ENCODE measurements at regions not wholly inside any gene's neighbourhood (a gene's known extent, or its start where the extent isn't known, plus 50 kb on each side); places are given as distances from the start of the nearest gene placed in this dataset.
"Not testable (repeated sequence)": the region's sequence is repeated elsewhere in the genome, so short reads cannot be mapped to it uniquely, and the experiment has no call there.

GRCh38 chr9:93809204-93809940 lies 145.8 kb downstream of the BARX1 start:
- DNase-seq, result no peak

DNA sequence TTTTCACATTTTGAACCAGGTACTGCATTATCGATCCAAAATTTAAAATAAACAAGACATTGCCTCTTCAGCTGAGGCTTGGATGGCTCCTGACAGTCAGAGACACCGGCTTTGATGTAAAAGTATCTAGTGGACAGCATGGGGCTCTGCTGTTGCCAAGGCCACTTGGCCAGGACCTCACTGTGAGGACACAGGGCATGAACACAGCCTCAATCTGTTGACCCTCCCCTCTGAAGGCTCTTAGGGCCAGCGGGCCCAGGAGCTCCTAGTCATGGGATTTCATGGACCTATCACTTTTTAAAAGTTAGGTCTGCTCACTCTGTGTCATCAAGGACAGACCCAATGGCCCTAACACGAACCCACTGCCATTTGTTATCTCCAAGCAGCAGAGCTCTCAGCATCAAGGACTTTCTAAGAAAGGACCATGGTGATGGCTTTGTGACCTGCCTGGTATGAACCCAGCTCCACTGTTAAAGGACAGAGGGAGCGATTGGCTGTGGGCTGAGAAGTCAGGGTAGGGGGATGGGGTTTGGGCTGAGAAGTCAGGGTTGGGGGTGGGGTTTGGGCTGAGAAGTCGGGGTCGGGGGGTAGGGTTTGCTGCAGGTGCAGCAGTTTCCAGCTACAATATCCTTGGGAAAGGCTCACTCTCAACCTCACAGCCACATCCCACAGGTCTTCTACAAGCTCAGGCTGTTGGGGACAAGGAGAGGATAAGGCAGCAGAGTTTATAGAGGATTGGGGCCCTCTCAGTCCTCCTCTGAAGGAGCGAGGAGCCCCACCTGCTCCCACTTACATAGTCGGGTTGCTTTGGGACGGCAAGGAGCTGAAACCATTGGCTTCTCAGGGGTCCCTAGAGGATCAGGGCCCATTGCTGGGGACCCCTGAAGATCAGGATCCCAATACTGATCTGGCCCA lies 146.8 kb downstream of the BARX1 start:
- no peak for DNase-seq

- DNase-seq, result peak; percentile 96
Measured at GRCh38 chr9:93807166-93808074, 147.7 kb downstream of the BARX1 start.

DNA sequence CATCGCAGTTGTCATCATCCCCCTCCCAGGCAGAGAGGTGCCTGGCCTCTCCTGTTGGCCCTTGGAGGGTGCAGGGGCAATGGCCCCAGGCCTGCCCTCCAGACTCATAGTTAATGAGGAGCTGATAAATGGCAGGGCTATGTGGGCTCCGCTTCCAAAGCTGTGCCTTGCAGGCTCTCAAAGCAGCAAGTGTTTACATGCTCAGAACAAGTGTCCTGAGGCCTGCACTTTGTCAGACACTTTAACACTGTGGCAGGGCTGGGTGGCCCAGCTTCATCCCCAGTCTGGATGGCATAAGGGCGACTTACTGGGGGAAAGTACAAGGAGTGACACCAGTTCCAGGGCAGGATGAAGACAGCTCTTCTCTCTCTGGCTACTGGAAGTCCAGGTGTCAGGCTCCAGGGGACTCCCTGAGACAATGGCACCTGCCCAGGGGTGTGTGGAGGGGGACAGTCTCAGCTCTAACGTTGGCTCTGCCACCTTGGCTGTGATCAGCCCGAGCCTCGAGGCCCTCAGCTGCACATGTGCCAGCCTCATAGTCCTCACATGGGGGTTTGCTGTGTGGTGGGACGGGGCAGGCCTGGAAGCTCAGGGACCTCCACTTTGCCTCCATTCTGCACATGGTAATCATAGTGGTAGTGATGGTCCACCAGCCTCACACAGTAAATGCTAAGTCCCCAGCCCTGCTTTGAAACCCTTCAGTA lies 153.4 kb downstream of the BARX1 start:
- DNase-seq, result no peak

GRCh38 chr9:93801120-93801519 lies 154.0 kb downstream of the BARX1 start:
- DNase-seq, result no peak

- DNase-seq, result no peak
Measured at GRCh38 chr9:93792358-93792757, 162.8 kb downstream of the BARX1 start.

DNA sequence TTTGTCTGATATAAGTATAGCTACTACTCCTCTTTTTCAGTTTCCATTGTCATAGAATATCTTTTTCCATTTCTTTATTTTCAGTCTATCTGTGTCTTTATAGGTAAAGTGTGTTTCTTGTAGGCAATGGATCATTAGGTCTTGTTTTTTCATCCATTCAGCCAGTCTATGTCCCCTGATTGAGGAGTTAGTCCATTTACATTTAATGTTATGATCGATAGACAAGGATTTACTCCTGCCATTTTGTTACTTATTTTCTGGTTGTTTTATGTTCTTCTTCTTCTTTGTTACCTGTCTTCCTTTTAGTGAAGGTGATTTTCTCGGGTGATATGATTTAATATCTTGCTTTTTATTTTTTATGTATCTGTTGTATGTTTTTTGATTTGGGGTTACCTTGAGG lies 169.0 kb downstream of the BARX1 start:
- DNase-seq, result no peak

- DNase-seq, result no peak
Measured at GRCh38 chr9:93776873-93777272, 178.3 kb downstream of the BARX1 start.

DNA sequence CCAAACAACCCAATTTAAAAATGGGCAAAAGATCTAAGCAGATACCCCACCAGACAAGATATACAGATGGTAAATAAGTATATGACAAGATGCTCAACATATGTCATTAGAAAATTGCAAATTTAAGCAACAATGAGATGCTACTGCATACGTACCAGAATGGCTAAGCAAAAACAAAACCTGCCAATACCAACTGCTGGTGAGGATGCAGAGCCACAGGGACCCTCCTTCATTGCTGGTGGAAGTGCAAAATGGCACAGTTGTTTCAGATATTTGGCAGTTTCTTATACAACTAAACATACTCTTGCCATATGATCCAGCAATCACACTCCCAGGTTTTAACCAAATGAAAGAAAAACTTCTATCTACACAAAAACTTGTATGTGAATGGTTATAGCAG lies 178.9 kb downstream of the BARX1 start:
- DNase-seq, result no peak

DNA sequence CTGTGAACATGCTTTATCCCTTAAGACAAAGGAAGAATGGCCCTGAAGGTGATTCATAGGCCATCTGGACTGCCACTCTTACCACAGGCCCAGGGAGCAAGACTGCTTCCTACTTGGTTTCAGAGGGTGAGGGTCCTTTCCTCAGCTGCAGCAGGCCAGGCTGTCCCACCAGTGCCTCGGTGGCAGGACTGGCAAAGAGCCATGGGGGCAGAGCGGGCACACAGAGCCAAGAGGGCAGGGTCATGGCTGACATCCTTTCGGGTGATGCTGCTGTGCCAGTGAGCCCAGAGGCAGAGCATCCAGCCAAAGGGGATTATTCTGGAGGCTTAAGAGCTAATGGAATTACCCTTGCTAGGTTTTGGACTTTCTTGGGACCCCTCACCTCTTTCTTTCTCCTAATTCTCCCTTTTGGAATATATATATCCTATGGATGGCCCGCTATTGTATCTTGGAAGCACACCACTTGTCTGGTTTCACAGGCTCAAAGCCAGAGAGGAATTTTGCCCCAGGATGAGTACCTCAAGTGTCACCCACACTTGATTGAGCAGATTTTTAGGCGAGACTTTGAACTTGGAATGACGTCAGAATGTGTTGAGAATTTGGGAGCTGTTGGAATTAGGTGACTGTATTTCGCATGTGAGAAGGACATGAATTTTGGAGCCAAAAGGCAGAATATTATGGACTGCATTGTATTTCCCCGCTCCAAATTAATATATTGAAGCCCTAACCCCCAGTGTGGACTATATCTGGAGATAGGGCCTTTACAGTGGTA lies 180.6 kb downstream of the BARX1 start:
- DNase-seq, result no peak

DNA sequence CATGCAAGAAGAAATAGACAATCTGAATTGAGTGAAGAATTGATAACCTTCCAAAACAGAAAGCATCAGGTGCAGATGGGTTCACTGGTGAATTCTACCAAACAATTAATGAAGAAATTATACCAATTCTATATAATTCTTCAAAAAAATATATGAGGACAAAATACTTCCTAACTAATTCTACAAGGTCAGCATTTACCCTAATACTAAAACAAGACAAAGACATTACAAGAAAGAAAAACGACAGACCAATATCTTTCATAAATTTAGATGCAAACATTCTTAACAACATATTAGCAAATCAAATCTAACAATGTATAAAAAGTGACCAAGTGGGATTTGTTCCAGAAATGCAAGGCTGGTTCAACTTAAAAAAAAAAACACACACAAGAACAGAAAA lies 183.9 kb downstream of the BARX1 start:
- no peak for DNase-seq

- DNase-seq, result no peak
Measured at GRCh38 chr9:93761822-93762221, 185.4 kb downstream of the PHF2 start.

GRCh38 chr9:93750045-93750444 lies 173.7 kb downstream of the PHF2 start:
- no peak for DNase-seq

DNA sequence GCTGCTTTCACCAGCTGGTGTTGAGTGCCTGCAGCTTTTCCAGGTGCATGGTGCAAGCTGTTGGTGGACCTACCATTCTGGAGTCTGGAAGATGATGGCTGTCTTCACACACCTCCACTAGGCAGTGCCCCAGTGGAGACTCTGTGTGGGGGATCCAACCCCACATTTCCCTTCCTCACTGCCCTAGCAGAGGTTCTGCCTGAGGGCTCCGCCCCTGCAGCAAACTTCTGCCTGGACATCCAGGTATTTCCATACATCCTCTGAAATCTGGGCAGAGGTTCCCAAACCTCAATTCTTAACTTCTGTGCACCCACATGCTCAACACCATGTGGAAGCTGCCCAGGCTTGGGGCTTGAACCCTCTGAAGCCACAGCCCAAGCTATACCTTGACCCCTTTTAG lies 172.4 kb downstream of the PHF2 start:
- not testable (repeated sequence) for DNase-seq

- no peak for DNase-seq
Measured at GRCh38 chr9:93731963-93732362, 155.6 kb downstream of the PHF2 start.

DNA sequence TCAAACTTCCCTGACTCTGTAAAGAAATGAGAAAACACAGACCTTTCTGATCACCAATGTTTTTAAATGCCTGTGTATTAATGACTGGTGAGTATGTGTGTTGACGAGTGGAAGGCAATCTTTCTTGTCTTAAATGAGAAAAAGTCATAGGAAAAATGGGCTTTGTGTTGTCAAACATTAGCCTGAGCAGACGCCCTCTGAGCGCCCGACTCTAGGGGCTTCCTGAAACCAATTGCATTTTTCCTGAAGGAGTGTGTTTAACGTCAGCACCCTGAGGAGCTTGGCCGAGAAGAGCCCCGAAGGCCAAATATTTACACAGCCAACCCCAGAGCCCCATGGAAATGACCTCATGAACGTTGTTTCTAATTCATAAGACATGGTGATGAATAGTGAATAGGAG lies 154.3 kb downstream of the PHF2 start:
- no peak for DNase-seq

GRCh38 chr9:93730217-93730616 lies 153.8 kb downstream of the PHF2 start:
- DNase-seq, result no peak

Data from NCI-H748 treated with DMSO at 0.1 percent for 48 hours (cell line).